Loucy (cell line): ENCODE measurements at regions not wholly inside any gene's neighbourhood (a gene's known extent, or its start where the extent isn't known, plus 50 kb on each side); places are given as distances from the start of the nearest gene placed in this dataset.

Experiments used
- H2AFZ ChIP-seq: fragments of 200-600 bp; sonication (generic); 2 replicates; pipeline ENCODE4 v1.6.0; 2016; ENCODE audit warnings: antibody characterized with exemption, mild to moderate bottlenecking, low read length, moderate library complexity
- H3F3A ChIP-seq: fragments of 200-600 bp; 2 replicates; pipeline ENCODE4 v1.6.0; 2016; ENCODE audit warnings: antibody characterized with exemption, low read depth, mild to moderate bottlenecking
- H3K27me3 ChIP-seq: fragments of 200-600 bp; sonication (generic); 2 replicates; pipeline ENCODE4 v1.6.1; 2014; ENCODE audit warnings: low read length, mild to moderate bottlenecking; ENCODE audit not compliant: insufficient read depth, poor library complexity, severe bottlenecking
- H3K36me3 ChIP-seq: fragments of 200-600 bp; sonication (generic); 2 replicates; pipeline ENCODE4 v1.6.1; 2016; ENCODE audit warnings: low read length; ENCODE audit not compliant: insufficient read depth
- H3K4me1 ChIP-seq: fragments of 200-600 bp; sonication (generic); 2 replicates; pipeline ENCODE4 v1.5.1; 2014; ENCODE audit warnings: low read length, mild to moderate bottlenecking; ENCODE audit not compliant: insufficient read depth, poor library complexity, severe bottlenecking
- H3K4me2 ChIP-seq: fragments of 200-600 bp; sonication (generic); 2 replicates; pipeline ENCODE4 v1.6.0; 2014; ENCODE audit warnings: antibody characterized with exemption, low read length, low read depth, mild to moderate bottlenecking; ENCODE audit not compliant: poor library complexity, severe bottlenecking
- H3K4me3 ChIP-seq: fragments of 200-600 bp; sonication (generic); 2 replicates; pipeline ENCODE4 v1.5.1; 2014; ENCODE audit warnings: low read length, mild to moderate bottlenecking, mixed read lengths; ENCODE audit not compliant: poor library complexity, severe bottlenecking
- H3K79me2 ChIP-seq: fragments of 200-600 bp; sonication (generic); 2 replicates; pipeline ENCODE4 v1.6.1; 2014; ENCODE audit warnings: low read length; ENCODE audit not compliant: insufficient read depth
- H3K9ac ChIP-seq: fragments of 200-600 bp; sonication (generic); 2 replicates; pipeline ENCODE4 v1.6.0; 2014; ENCODE audit warnings: mild to moderate bottlenecking, low read depth, low read length, moderate library complexity; ENCODE audit not compliant: poor library complexity, severe bottlenecking
- H3K9me2 ChIP-seq: fragments of 200-600 bp; sonication (generic); replicated peaks from 2 replicates; pipeline ENCODE4 v1.6.1; 2016; ENCODE audit warnings: low read depth, low read length, mixed read lengths
- H3K9me3 ChIP-seq: fragments of 200-600 bp; sonication (generic); 2 replicates; pipeline ENCODE4 v1.6.1; 2014; ENCODE audit warnings: mild to moderate bottlenecking, antibody characterized with exemption, low read length, low read depth; ENCODE audit not compliant: insufficient read depth
- H4K20me1 ChIP-seq: fragments of 200-600 bp; sonication (generic); 2 replicates; pipeline ENCODE4 v1.6.0; 2014; ENCODE audit warnings: antibody characterized with exemption, low read length, mild to moderate bottlenecking; ENCODE audit not compliant: insufficient read depth, poor library complexity, severe bottlenecking
- EZH2phosphoT487 ChIP-seq: fragments of 200-600 bp; IDR thresholded peaks from 2 replicates; pipeline ENCODE4 v1.6.1; 2018; ENCODE audit warnings: antibody characterized with exemption, mild to moderate bottlenecking, moderate library complexity, borderline replicate concordance
- TF ChIP-seq, protein P1 (sequence below): fragments of 200-600 bp; sonication (generic); conservative IDR thresholded peaks from 2 replicates; pipeline ENCODE4 v1.5.1; 2014; ENCODE audit warnings: mild to moderate bottlenecking, antibody characterized with exemption, low read length

DNA sequence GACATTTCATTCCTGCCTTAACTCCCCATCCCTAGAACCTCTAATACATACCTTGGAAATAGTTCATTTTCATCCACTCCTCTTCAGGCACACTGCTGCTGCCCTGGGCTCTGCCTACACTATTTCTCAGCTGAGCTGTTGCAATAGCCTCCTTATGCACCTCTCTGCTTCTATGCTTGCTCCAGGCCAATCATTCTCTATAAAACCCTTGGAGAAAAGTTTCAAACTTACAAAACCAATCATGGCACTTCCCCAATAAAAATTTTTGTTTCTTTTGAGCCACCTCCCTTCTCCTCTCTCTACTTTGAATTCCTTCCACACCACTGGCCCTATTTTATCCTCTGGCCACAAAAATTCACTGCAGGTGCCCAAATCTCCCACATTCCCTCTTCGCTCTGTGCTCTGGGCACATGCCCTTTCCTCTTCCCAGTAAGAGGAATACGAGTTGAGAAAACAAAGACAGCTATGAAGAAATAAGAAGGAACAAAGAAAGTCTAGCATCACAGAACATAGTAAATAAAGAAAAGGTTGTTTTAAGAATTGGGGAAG, 301.4 kb downstream of the ELAVL2 start:
- Histone ChIP-seq H3K9ac (no peak overlapping the region), H3K36me3 (no peaks in the 10 kb centered on the region), H3K79me2 (no peaks in the 10 kb centered on the region), H3K9me3 (no peaks in the 10 kb centered on the region), H3K4me1 (no peaks in the 10 kb centered on the region), H4K20me1 (no peaks in the 10 kb centered on the region), H3F3A (no peaks in the 10 kb centered on the region), H3K9me2 (no peaks in the 10 kb centered on the region), H3K4me3 (no peak overlapping the region), H3K4me2 (no peak overlapping the region), H2AFZ (no peak overlapping the region), H3K27me3 (no peaks in the 10 kb centered on the region)
- no peak for TF ChIP-seq EZH2phosphoT487
- TF ChIP-seq, protein P1, sequence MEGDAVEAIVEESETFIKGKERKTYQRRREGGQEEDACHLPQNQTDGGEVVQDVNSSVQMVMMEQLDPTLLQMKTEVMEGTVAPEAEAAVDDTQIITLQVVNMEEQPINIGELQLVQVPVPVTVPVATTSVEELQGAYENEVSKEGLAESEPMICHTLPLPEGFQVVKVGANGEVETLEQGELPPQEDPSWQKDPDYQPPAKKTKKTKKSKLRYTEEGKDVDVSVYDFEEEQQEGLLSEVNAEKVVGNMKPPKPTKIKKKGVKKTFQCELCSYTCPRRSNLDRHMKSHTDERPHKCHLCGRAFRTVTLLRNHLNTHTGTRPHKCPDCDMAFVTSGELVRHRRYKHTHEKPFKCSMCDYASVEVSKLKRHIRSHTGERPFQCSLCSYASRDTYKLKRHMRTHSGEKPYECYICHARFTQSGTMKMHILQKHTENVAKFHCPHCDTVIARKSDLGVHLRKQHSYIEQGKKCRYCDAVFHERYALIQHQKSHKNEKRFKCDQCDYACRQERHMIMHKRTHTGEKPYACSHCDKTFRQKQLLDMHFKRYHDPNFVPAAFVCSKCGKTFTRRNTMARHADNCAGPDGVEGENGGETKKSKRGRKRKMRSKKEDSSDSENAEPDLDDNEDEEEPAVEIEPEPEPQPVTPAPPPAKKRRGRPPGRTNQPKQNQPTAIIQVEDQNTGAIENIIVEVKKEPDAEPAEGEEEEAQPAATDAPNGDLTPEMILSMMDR, result no peak

DNA sequence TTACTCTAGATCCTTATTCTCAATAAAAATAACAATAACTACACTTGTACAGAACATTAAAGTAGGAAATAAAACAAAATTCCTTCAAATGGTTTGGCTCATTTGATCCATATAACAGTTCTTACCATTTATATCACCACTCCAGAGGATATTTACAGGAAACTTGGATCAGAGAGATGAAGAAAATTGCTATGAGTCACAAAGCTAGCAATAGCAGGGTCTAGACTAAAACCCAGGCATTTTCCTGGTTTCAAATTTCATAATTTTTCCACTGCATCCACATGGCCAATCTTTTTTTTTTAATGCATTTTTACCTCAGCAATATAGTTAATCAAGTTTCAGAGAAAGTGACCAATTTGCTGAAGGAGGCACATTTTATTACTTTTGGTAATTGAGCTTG, 299.2 kb downstream of the ELAVL2 start:
- Histone ChIP-seq H3F3A (no peaks in the 10 kb centered on the region), H3K36me3 (no peaks in the 10 kb centered on the region), H3K9ac (no peak overlapping the region), H2AFZ (no peak overlapping the region), H3K4me1 (no peaks in the 10 kb centered on the region), H3K4me3 (no peak overlapping the region), H4K20me1 (no peaks in the 10 kb centered on the region), H3K9me2 (no peaks in the 10 kb centered on the region), H3K79me2 (no peaks in the 10 kb centered on the region), H3K27me3 (no peaks in the 10 kb centered on the region), H3K9me3 (no peaks in the 10 kb centered on the region), H3K4me2 (no peak overlapping the region)
- TF ChIP-seq, protein P1, result no peak
- TF ChIP-seq EZH2phosphoT487, result no peak

DNA sequence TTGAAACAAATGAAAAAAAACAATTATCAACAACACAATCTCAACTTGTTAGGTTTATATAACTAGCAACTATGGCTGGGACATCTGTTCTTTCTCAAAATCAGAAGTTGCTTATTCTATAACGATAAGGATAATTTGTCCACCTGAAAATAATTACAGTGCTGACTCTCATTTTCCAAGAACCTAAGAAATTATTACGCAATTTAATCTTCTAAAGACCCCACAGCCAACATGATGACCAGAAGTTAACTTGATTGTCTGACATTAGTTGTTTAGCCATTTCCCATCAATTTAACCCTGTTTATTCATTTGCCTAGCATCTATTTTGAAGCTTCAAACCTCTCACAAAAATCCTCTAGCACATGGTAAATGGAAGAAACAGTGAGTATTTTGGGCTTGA, 293.8 kb downstream of the ELAVL2 start:
- H3K9me3 ChIP-seq, result no peaks in the 10 kb centered on the region
- no peaks in the 10 kb centered on the region for H3K9me2 ChIP-seq
- no peak for TF ChIP-seq EZH2phosphoT487
- TF ChIP-seq, protein P1, result no peak
- H2AFZ ChIP-seq, result no peak overlapping the region
- H3K79me2 ChIP-seq, result no peaks in the 10 kb centered on the region
- no peak overlapping the region for H3K4me2 ChIP-seq
- no peaks in the 10 kb centered on the region for H3K27me3 ChIP-seq
- H3K9ac ChIP-seq, result no peak overlapping the region
- H3K36me3 ChIP-seq, result no peaks in the 10 kb centered on the region
- H3K4me3 ChIP-seq, result no peak overlapping the region
- no peaks in the 10 kb centered on the region for H3K4me1 ChIP-seq
- no peaks in the 10 kb centered on the region for H4K20me1 ChIP-seq
- H3F3A ChIP-seq, result no peaks in the 10 kb centered on the region
